ENCODE measurements at regions not wholly inside any gene's neighbourhood (a gene's known extent, or its start where the extent isn't known, plus 50 kb on each side); places are given as distances from the start of the nearest gene placed in this dataset.
"Not testable (repeated sequence)": the region's sequence is repeated elsewhere in the genome, so short reads cannot be mapped to it uniquely, and the experiment has no call there.

GRCh38 chr6:9028086-9028485, 592.7 kb upstream of the SLC35B3 start:
- DNase-seq, result no peak
- Histone ChIP-seq H3K9me3 (peaks cover 0 to 16% (median 7%) of the 10 kb centered on the region in 8 donors), H3K27ac (no peak overlapping the region), H3K36me3 (no peaks in the 10 kb centered on the region), H3K27me3 (replicated peaks in 1 of 7) (no peaks in the 10 kb centered on the region), H3K4me1 (no peaks in the 10 kb centered on the region), H3K4me3 (no peak overlapping the region)
- no peak for TF ChIP-seq POLR2A (IDR thresholded peaks at IDR 0.05)
- no peak for TF ChIP-seq CTCF (IDR thresholded peaks at IDR 0.05 in 8 of 11, conservative IDR thresholded peaks at IDR 0.05 in 3 of 11)
- no peak for TF ChIP-seq POLR2AphosphoS5 (IDR thresholded peaks at IDR 0.05)
- intact Hi-C loops (cut with DNase I; ENCODE audit: low total_unique reads), result no loop called here
- 77 to 91% (median 85%) methylated on average over 1 of the region's 1 CpG for WGBS, 5 donors

- peaks cover 0 to 16% (median 7%) of the 10 kb centered on the region in 8 donors for H3K9me3 ChIP-seq
- no peak for TF ChIP-seq POLR2A (IDR thresholded peaks at IDR 0.05)
- no peak for TF ChIP-seq CTCF (IDR thresholded peaks at IDR 0.05 in 8 of 11, conservative IDR thresholded peaks at IDR 0.05 in 3 of 11)
- no peak for TF ChIP-seq POLR2AphosphoS5 (IDR thresholded peaks at IDR 0.05)
- intact Hi-C loops (cut with DNase I; ENCODE audit: low total_unique reads), result no loop called here
- no peak for DNase-seq
- no peaks in the 10 kb centered on the region for H3K27me3 ChIP-seq (replicated peaks in 1 of 7)
- no peak overlapping the region for H3K4me3 ChIP-seq
- no peaks in the 10 kb centered on the region for H3K4me1 ChIP-seq
- no peak overlapping the region for H3K27ac ChIP-seq
- no peaks in the 10 kb centered on the region for H3K36me3 ChIP-seq
- WGBS, 5 donors, result 77 to 84% (median 81%) methylated on average over 4 of the region's 4 CpGs
Observed at GRCh38 chr6:9025796-9026394, 590.5 kb upstream of the SLC35B3 start.

- no peaks in the 10 kb centered on the region for H3K4me1 ChIP-seq
- DNase-seq, result no peak
- no peaks in the 10 kb centered on the region for H3K27me3 ChIP-seq (replicated peaks in 1 of 7)
- no peak for TF ChIP-seq CTCF (IDR thresholded peaks at IDR 0.05 in 8 of 11, conservative IDR thresholded peaks at IDR 0.05 in 3 of 11)
- TF ChIP-seq POLR2A (IDR thresholded peaks at IDR 0.05), result no peak
- TF ChIP-seq POLR2AphosphoS5 (IDR thresholded peaks at IDR 0.05), result no peak
- no peaks in the 10 kb centered on the region for H3K36me3 ChIP-seq
- H3K4me3 ChIP-seq, result no peak overlapping the region
- WGBS, 5 donors, result 50 to 79% (median 57%) methylated on average over 12 to 13 of the region's 13 CpGs
- intact Hi-C loops (cut with DNase I; ENCODE audit: low total_unique reads), result no loop called here
- H3K27ac ChIP-seq, result no peak overlapping the region
- H3K9me3 ChIP-seq, result peaks cover 0 to 14% (median 4%) of the 10 kb centered on the region in 8 donors
Observed at GRCh38 chr6:9025228-9025627, 589.9 kb upstream of the SLC35B3 start.

GRCh38 chr6:9024246-9024645, 588.9 kb upstream of the SLC35B3 start:
- DNase-seq; intact Hi-C loops (cut with DNase I; ENCODE audit: low total_unique reads): not testable (repeated sequence)
- WGBS, 5 donors, result 84 to 99% (median 96%) methylated on average over 16 to 38 of the region's 38 CpGs

GRCh38 chr6:9020001-9020400, 584.7 kb upstream of the SLC35B3 start:
- 73 to 86% (median 77%) methylated on average over 4 of the region's 4 CpGs for WGBS, 5 donors
- H3K4me1 ChIP-seq, result no peaks in the 10 kb centered on the region
- H3K27me3 ChIP-seq (replicated peaks in 1 of 7), result no peaks in the 10 kb centered on the region
- TF ChIP-seq POLR2AphosphoS5 (IDR thresholded peaks at IDR 0.05), result no peak
- no peak for TF ChIP-seq POLR2A (IDR thresholded peaks at IDR 0.05)
- TF ChIP-seq CTCF (IDR thresholded peaks at IDR 0.05 in 8 of 11, conservative IDR thresholded peaks at IDR 0.05 in 3 of 11), result no peak
- H3K9me3 ChIP-seq, result peaks cover 0 to 4% (median 0%) of the 10 kb centered on the region in 8 donors
- no peak overlapping the region for H3K4me3 ChIP-seq
- DNase-seq, result no peak
- no peak overlapping the region for H3K27ac ChIP-seq
- intact Hi-C loops (cut with DNase I; ENCODE audit: low total_unique reads), result no loop called here
- H3K36me3 ChIP-seq, result no peaks in the 10 kb centered on the region

More at GRCh38 chr6:9024246-9024645, 588.9 kb upstream of the SLC35B3 start:
- not testable (repeated sequence) for H3K4me1 ChIP-seq; H3K27ac ChIP-seq; H3K27me3 ChIP-seq (replicated peaks in 1 of 7); H3K36me3 ChIP-seq; H3K9me3 ChIP-seq; H3K4me3 ChIP-seq

All from spleen (tissue), 11 donors.